ENCODE measurements at regions not wholly inside any gene's neighbourhood (a gene's known extent, or its start where the extent isn't known, plus 50 kb on each side); places are given as distances from the start of the nearest gene placed in this dataset.

- DNase-seq: no peak
Measured at GRCh38 chr7:136664537-136664936, 203.9 kb upstream of the CHRM2 start.

- DNase-seq: no peak
Measured at GRCh38 chr7:136657482-136657921, 210.9 kb upstream of the CHRM2 start.

GRCh38 chr7:136656516-136656915 lies 211.9 kb upstream of the CHRM2 start:
- no peak for DNase-seq

GRCh38 chr7:136655414-136655813 lies 213.0 kb upstream of the CHRM2 start:
- no peak for DNase-seq

- no peak for DNase-seq
Measured at GRCh38 chr7:136654406-136654805, 214.0 kb upstream of the CHRM2 start.

- DNase-seq: peak; percentile 10
Measured at GRCh38 chr7:136652635-136653370, 215.6 kb upstream of the CHRM2 start.

GRCh38 chr7:136640977-136641376 lies 227.5 kb upstream of the CHRM2 start:
- DNase-seq: no peak

GRCh38 chr7:136637813-136638212 lies 230.6 kb upstream of the CHRM2 start:
- peak; percentile 6 for DNase-seq

- DNase-seq: no peak
Measured at GRCh38 chr7:136635751-136636150, 232.7 kb upstream of the CHRM2 start.

- no peak for DNase-seq
Measured at GRCh38 chr7:136618818-136619217, 249.6 kb upstream of the CHRM2 start.

- peak; percentile 34 for DNase-seq
Measured at GRCh38 chr7:136617176-136617575, 251.3 kb upstream of the CHRM2 start.

- DNase-seq: no peak
Measured at GRCh38 chr7:136605532-136606329, 262.7 kb upstream of the CHRM2 start.

GRCh38 chr7:136601772-136602171 lies 266.7 kb upstream of the CHRM2 start:
- DNase-seq: no peak

GRCh38 chr7:136600475-136600874 lies 268.0 kb upstream of the CHRM2 start:
- DNase-seq: no peak

- DNase-seq: no peak
Measured at GRCh38 chr7:136594739-136595144, 273.7 kb upstream of the CHRM2 start.

- DNase-seq: peak; percentile 16
Measured at GRCh38 chr7:136588216-136588615, 280.2 kb upstream of the CHRM2 start.

GRCh38 chr7:136585954-136586670 lies 282.3 kb upstream of the CHRM2 start:
- no peak for DNase-seq

GRCh38 chr7:136566491-136566890 lies 302.0 kb upstream of the CHRM2 start:
- no peak for DNase-seq

GRCh38 chr7:136555933-136556332 lies 312.5 kb upstream of the CHRM2 start:
- no peak for DNase-seq

- no peak for DNase-seq
Measured at GRCh38 chr7:136551618-136552017, 316.8 kb upstream of the CHRM2 start.

GRCh38 chr7:136549756-136550155 lies 318.7 kb upstream of the CHRM2 start:
- no peak for DNase-seq

GRCh38 chr7:136533732-136534131 lies 334.7 kb upstream of the CHRM2 start:
- no peak for DNase-seq

GRCh38 chr7:136530831-136531230 lies 337.6 kb upstream of the CHRM2 start:
- DNase-seq: no peak

GRCh38 chr7:136528329-136528728 lies 340.1 kb upstream of the CHRM2 start:
- peak; percentile 88 for DNase-seq
